Rectal smooth muscle tissue (tissue), 1 donor: ENCODE measurements at regions not wholly inside any gene's neighbourhood (a gene's known extent, or its start where the extent isn't known, plus 50 kb on each side); places are given as distances from the start of the nearest gene placed in this dataset.
"Not testable (repeated sequence)": the region's sequence is repeated elsewhere in the genome, so short reads cannot be mapped to it uniquely, and the experiment has no call there.

Source experiments
- H3K27ac ChIP-seq: one replicate; pipeline ENCODE4 v1.7.0; 2013; ENCODE audit warnings: low read depth, low read length, inconsistent platforms
- H3K27me3 ChIP-seq: one replicate; pipeline ENCODE4 v1.7.0; 2013; ENCODE audit warnings: low read length; ENCODE audit not compliant: control insufficient read depth, insufficient read depth
- H3K36me3 ChIP-seq: one replicate; pipeline ENCODE4 v1.7.0; 2013; ENCODE audit warnings: low read length; ENCODE audit not compliant: control insufficient read depth, insufficient read depth
- H3K4me1 ChIP-seq: one replicate; pipeline ENCODE4 v1.7.0; 2013; ENCODE audit warnings: low read length; ENCODE audit not compliant: control insufficient read depth, insufficient read depth
- H3K4me3 ChIP-seq: one replicate; pipeline ENCODE4 v1.7.0; 2013; ENCODE audit warnings: low read length
- H3K9ac ChIP-seq: one replicate; pipeline ENCODE4 v1.7.0; 2013; ENCODE audit warnings: low read length

DNA sequence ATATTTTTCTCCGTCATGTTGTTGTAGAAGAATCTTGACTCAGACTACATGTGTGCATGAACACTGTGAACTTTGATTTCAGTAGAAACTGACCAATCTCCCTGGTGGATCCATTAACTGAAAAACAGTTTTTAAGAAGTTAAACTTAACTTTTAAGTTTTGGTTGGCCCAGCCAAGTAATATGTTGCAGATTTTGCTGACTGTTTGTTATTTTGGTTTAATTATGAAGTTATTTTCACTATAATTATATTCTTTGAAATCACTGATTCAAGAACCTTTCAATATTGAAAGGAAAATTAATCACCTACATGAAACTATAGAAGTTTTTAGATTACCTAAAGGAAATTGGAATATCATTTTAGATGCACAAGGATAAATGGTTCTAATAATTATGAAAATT is 373.6 kb upstream of the COX7C start:
- H3K4me1 ChIP-seq, result no peaks in the 10 kb centered on the region
- H3K9ac ChIP-seq, result no peak overlapping the region
- no peaks in the 10 kb centered on the region for H3K36me3 ChIP-seq
- H3K27ac ChIP-seq, result no peak overlapping the region
- no peak overlapping the region for H3K4me3 ChIP-seq
- no peaks in the 10 kb centered on the region for H3K27me3 ChIP-seq

DNA sequence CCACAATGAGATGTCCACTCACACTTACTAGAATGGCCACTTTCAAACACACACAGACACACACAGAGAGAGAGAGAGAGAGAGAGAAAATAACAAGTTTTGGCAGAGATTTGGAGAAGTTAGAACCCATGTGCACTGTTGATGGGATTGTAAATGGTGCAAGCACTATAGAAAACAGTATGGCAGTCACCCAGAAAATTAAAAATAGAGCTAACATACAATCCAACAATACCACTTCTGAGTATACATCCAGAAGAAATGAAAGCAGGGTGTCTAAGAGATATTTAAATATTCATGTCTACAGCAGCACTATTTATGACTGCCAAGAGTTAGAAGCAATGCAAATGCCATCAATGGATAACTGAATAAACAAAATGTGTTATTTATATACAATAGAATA is 359.9 kb upstream of the COX7C start:
- Histone ChIP-seq H3K9ac (no peak overlapping the region), H3K4me3 (no peak overlapping the region), H3K36me3 (no peaks in the 10 kb centered on the region), H3K27ac (no peak overlapping the region), H3K4me1 (no peaks in the 10 kb centered on the region), H3K27me3 (no peaks in the 10 kb centered on the region)

DNA sequence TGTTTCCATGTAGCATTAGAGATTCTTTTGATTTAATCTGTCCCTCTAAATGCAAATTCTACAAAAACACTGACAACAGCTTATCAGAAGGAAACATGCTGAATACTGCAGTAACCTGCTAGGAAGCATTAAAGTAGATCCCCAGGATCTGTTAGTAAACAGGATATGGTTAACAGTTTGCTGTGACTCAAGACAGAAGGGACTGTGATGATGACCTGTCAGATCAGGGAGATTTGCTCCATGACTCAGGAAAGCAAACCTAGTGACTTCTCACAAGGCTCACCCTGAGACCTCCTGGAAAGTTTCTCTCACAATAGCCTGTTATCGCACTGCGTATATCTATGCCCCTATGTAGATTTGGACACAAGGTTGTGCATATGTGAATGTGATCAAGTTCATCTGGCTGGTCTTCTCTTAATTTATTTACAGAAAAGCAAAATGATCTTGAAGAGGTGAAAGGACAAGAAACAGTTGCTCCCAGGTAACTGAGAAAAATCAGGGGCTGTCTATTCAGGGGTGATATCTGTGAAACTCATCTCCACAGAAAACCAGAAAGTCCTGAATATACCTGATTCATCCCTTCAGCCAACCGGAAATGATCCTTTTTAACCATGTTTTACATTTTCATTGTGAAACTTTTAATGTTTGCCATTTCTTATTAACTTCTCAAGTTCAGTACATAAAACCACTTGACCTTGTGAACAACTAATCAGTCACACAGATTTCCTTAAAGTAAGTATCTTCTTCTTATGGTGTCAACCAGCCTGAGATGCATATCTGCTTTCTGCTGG is 333.1 kb upstream of the COX7C start:
- H3K27ac ChIP-seq, H3K27me3 ChIP-seq, H3K9ac ChIP-seq, H3K4me1 ChIP-seq, H3K36me3 ChIP-seq, H3K4me3 ChIP-seq: not testable (repeated sequence)

DNA sequence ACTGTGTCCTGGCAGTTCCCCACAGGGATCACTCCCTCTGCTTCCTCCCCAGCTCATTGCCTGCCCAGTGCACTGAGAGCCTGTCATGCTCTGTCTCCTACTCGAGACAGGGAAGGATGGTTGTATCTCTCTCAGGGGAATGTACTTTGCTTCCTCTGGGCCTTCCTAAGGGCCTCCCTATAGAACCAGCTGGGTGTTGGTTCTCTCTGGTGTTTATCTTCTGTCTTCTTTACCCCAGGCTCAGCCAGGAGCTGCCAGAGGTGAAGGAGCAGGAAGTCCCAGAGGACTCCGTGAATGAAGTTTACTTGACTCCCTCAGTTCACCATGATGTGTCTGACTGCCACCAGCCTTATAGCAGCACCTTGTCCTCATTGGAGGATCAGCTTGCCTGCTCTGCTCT is 330.3 kb upstream of the COX7C start:
- H3K36me3 ChIP-seq, H3K27me3 ChIP-seq, H3K27ac ChIP-seq, H3K9ac ChIP-seq, H3K4me1 ChIP-seq, H3K4me3 ChIP-seq: not testable (repeated sequence)

DNA sequence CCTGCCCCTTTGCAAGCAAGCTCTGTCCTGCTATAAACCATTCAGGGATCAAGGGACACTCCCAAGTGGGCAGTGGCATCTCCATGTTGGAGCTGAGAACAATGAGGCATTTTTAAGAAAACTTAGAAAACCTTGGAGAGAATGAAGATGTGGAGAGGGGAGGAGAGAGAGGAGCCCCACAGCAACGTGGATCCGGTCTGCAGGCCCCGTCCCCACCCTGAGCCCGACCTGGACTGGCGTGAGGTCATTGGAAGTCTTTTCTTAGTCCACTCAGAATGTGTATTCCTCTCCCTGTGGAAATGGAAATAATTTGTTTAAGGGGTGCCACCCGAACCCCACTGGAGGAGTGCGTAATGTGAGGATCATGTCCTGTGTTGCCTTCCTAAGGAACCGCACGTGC is 328.0 kb upstream of the COX7C start:
- not testable (repeated sequence) for H3K9ac ChIP-seq, H3K27ac ChIP-seq, H3K27me3 ChIP-seq

DNA sequence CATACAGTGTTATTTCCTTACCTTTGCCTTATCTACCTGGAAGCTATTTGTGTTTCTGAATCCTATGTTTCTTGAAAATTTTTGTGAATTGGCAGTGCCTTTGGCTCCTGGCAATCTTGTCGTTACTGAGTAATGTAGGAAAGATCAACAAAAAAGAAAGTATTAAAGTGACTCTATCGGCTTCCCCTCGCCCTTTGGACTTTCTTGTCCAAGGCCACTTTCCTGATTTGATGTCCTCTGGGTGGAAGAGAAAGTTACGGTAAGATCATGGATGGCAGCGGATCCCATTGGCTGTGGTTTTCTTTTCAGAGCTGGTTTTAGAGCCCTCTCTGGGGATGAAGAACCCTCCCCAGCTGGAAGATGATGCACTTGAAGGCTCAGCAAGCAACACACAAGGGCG is 324.9 kb upstream of the COX7C start:
- H3K27me3 ChIP-seq, H3K27ac ChIP-seq, H3K4me3 ChIP-seq, H3K36me3 ChIP-seq, H3K4me1 ChIP-seq, H3K9ac ChIP-seq: not testable (repeated sequence)

More for the DNA sequence above, 328.0 kb upstream of the COX7C start:
- not testable (repeated sequence) for H3K4me3 ChIP-seq, H3K4me1 ChIP-seq, H3K36me3 ChIP-seq

DNA sequence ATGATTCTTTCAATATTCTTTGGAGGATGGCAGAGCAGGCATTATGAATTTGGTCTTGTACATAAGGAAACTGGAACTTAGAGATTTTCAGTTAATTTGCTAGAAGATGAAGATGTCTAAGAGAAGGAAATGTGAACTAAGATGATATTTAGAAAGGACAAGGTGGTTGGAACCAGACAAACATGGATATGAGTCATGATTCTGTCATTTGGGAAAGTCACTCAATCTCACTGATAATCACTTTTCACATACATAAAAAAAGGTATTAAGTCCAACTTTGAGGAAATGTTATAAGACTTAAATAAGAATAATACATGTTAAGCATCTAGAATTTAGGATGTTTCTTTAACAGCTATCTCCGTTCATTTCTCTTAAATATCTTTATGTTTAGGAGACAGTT is 315.1 kb upstream of the COX7C start:
- not testable (repeated sequence) for H3K27me3 ChIP-seq, H3K4me3 ChIP-seq, H3K27ac ChIP-seq, H3K9ac ChIP-seq, H3K36me3 ChIP-seq, H3K4me1 ChIP-seq

DNA sequence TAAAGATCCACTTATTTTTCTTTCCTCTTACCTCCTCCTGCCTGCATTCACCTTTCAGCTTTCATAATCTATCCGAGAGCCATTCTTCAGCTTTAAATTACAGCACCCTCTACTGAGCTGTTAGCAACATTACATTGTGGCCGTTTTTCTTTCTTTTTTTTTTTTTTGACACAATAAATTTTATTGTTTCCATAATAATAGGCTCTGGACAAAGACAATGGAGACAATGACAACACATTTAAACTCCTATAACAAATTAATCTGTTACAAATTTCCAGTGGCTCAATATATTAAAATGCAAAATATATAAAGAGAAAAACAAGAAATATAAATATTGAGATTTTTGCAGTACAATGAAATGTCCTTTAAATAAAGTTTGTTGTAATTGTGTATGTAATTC is 312.7 kb upstream of the COX7C start:
- H3K27me3 ChIP-seq, H3K36me3 ChIP-seq, H3K27ac ChIP-seq, H3K9ac ChIP-seq, H3K4me1 ChIP-seq, H3K4me3 ChIP-seq: not testable (repeated sequence)

DNA sequence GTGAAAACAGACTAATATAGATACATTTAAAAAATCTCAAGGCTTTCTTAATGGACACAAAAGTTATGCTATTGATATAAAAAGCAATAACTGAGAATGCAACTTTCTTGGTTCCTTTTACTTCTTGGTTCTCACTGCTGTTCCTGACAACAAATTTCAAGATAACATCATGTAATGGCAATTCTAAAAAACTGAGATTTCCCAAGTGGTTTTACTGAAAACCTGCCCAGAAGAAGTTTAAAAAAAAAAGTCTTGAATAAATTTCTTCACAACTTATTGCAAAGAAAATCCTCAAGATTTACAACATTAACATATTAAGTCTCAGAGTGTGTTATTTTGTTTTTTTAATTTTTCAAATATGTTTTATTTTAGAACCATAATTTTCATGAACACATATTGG is 302.8 kb upstream of the COX7C start:
- H3K9ac ChIP-seq, result no peak overlapping the region
- H3K4me1 ChIP-seq, result no peaks in the 10 kb centered on the region
- H3K27me3 ChIP-seq, result no peaks in the 10 kb centered on the region
- no peaks in the 10 kb centered on the region for H3K36me3 ChIP-seq
- H3K4me3 ChIP-seq, result no peak overlapping the region
- no peak overlapping the region for H3K27ac ChIP-seq

DNA sequence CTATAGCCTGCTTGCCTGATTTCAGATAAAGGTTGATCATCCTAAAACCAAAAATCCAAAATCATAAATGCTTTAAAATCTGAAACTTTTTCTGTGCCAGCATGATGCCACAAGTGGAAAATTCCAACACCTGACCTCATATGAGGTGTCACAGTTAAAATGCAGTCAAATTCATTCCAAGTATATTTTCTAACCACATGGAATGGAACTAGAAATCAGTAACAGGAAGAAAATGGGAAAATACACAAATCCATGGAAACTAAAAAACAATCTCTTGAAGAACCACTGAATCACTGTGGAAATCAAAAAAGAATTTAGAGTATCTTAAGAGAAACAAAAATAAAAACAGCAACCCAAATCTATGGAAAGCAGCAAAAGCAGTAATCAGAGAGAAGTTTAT is 297.5 kb upstream of the COX7C start:
- H3K27me3 ChIP-seq, result no peaks in the 10 kb centered on the region
- no peak overlapping the region for H3K4me3 ChIP-seq
- no peaks in the 10 kb centered on the region for H3K36me3 ChIP-seq
- no peak overlapping the region for H3K27ac ChIP-seq
- no peak overlapping the region for H3K9ac ChIP-seq
- H3K4me1 ChIP-seq, result peaks cover 6% of the 10 kb centered on the region

DNA sequence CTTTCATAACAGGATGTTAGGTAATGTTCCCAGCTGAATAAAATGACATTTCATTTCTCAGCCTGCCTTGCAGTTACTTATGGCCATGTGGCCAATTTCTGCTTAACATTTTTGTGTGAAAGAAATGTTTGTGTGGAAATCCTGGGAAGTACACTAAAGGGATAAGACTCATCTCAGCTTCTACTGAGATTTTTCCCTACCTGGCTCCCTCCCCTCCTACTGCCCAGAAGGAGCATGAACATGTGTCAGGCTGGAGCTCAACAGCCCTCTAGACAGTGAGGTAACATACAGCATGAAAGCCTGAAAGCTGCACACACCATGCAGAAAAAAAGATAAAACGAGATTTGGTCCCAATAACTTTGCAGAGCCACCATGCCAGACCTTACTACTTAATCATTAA is 288.4 kb upstream of the COX7C start:
- H3K27ac ChIP-seq, result no peak overlapping the region
- H3K27me3 ChIP-seq, result no peaks in the 10 kb centered on the region
- H3K4me3 ChIP-seq, result no peak overlapping the region
- no peaks in the 10 kb centered on the region for H3K4me1 ChIP-seq
- H3K36me3 ChIP-seq, result no peaks in the 10 kb centered on the region
- H3K9ac ChIP-seq, result no peak overlapping the region

DNA sequence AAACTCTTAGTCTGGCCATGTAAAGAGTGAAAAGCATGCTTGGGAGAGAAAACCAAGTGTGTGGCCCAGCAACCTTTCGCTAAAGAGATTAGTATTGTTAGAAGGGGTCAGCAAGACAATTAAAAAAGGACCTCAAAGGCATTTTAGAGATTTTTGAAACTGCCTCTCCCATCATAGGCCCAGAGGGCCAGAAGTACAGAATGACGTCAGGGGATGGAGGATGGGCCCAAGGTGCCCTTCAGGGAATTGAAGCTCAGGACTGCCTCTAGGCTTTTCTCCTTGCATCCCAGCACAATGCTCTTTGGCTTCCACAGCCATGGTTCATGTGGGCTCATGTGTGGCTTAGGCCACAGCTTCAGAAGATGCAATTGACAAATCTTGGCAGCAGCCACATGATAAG is 287.0 kb upstream of the COX7C start:
- Histone ChIP-seq H3K36me3 (no peaks in the 10 kb centered on the region), H3K27ac (no peak overlapping the region), H3K4me3 (no peak overlapping the region), H3K4me1 (no peaks in the 10 kb centered on the region), H3K27me3 (no peaks in the 10 kb centered on the region), H3K9ac (no peak overlapping the region)

DNA sequence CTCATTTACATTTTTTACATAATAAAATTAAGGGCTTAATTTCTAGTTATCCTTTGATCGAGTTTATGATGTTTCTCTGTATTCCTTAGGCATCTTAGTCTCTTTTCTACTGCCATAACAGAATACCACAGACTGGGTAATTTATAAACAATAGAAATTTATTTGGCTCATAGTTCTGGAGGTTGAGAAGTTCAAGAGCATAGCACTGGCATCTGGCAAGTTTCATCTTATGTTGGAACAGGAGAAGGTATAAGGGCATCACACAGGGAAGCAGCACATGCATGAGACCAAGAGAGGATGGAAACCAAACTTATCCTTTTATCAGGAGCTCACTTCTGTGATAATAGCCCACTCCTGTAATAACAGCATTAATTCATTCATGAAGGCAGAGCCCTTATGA is 284.9 kb upstream of the COX7C start:
- no peaks in the 10 kb centered on the region for H3K27me3 ChIP-seq
- H3K36me3 ChIP-seq, result no peaks in the 10 kb centered on the region
- no peak overlapping the region for H3K4me3 ChIP-seq
- H3K27ac ChIP-seq, result no peak overlapping the region
- no peak overlapping the region for H3K9ac ChIP-seq
- no peaks in the 10 kb centered on the region for H3K4me1 ChIP-seq
